IMR-90 (cell line): ENCODE measurements at regions not wholly inside any gene's neighbourhood (a gene's known extent, or its start where the extent isn't known, plus 50 kb on each side); places are given as distances from the start of the nearest gene placed in this dataset.

ENCODE experiments used
- ATAC-seq: fragments of 200-7000 bp; cut with Tn5 transposase; 2 replicates; pipeline ENCODE4 v1.9.1; 2020; ENCODE audit warnings: low read depth, mild to moderate bottlenecking, moderate library complexity
- BruUV-seq: library from RNA; stranded (reverse); fragments of 400-500 nt; replicated peaks from 2 replicates; lab custom pipeline; 2021; lab: Mats Ljungman, UMichigan
- CTCF ChIA-PET: fragments of 300-600 bp; formaldehyde crosslinking; extraction: SDS; loops from one replicate; lab custom pipeline; 2021; ENCODE audit warnings: antibody characterized with exemption; lab: Yijun Ruan, JAX
- POLR2A ChIA-PET: fragments of 300-600 bp; sonication (Branson Sonifier 250); formaldehyde crosslinking; loops from one replicate; lab custom pipeline; 2022; ENCODE audit warnings: antibody characterized with exemption; ENCODE audit not compliant: unreplicated experiment; lab: Charles Lee
- DNase-seq: peaks from one replicate; pipeline ENCODE4 v3.0.0; 2013
- H2AFZ ChIP-seq: replicated peaks from 2 replicates; pipeline ENCODE3; 2013; ENCODE audit warnings: low read length, mild to moderate bottlenecking; ENCODE audit not compliant: poor library complexity
- H2AK5ac ChIP-seq: 2 replicates; pipeline ENCODE4 v1.6.1; 2013; ENCODE audit warnings: low read depth, low read length, inconsistent platforms
- H2AK9ac ChIP-seq: replicated peaks from 2 replicates; pipeline ENCODE3; 2013; ENCODE audit warnings: mild to moderate bottlenecking, low read depth, low read length, moderate library complexity; ENCODE audit not compliant: poor library complexity
- H2BK120ac ChIP-seq: 2 replicates; pipeline ENCODE4 v1.6.1; 2013; ENCODE audit warnings: low read depth, low read length, inconsistent platforms
- H2BK15ac ChIP-seq: 3 replicates; pipeline ENCODE4 v1.6.1; 2013; ENCODE audit warnings: low read depth, low read length, inconsistent platforms
- H2BK20ac ChIP-seq: 2 replicates; pipeline ENCODE4 v1.6.1; 2013; ENCODE audit warnings: low read depth, mild to moderate bottlenecking, inconsistent platforms, low read length, moderate library complexity
- H2BK5ac ChIP-seq: 2 replicates; pipeline ENCODE4 v1.6.1; 2013; ENCODE audit warnings: mild to moderate bottlenecking, low read depth, low read length, inconsistent platforms; ENCODE audit not compliant: poor library complexity, severe bottlenecking
- H3K14ac ChIP-seq: replicated peaks from 2 replicates; pipeline ENCODE4 v1.6.1; 2013; ENCODE audit warnings: low read depth, low read length, inconsistent platforms
- H3K18ac ChIP-seq: 2 replicates; pipeline ENCODE4 v1.6.1; 2013; ENCODE audit warnings: low read depth, low read length, control low read depth
- H3K23ac ChIP-seq: 2 replicates; pipeline ENCODE4 v1.6.1; 2013; ENCODE audit warnings: low read depth, low read length, inconsistent platforms
- H3K27ac ChIP-seq: 2 replicates; pipeline ENCODE4 v1.5.1; 2013; ENCODE audit warnings: mild to moderate bottlenecking, control low read depth, low read length; ENCODE audit not compliant: insufficient read depth
- H3K27me3 ChIP-seq: 2 replicates; pipeline ENCODE4 v1.6.1; 2013; ENCODE audit warnings: low read length; ENCODE audit not compliant: control insufficient read depth, insufficient read depth
- H3K36me3 ChIP-seq: 2 replicates; pipeline ENCODE4 v1.6.1; 2013; ENCODE audit warnings: low read length, mixed read lengths; ENCODE audit not compliant: control insufficient read depth, insufficient read depth
- H3K4ac ChIP-seq: 2 replicates; pipeline ENCODE4 v1.6.1; 2013; ENCODE audit warnings: low read depth, low read length, inconsistent platforms
- H3K4me1 ChIP-seq: 2 replicates; pipeline ENCODE4 v1.6.1; 2013; ENCODE audit warnings: low read length, mixed read lengths; ENCODE audit not compliant: control insufficient read depth, insufficient read depth
- H3K4me2 ChIP-seq: 2 replicates; pipeline ENCODE4 v1.6.1; 2013; ENCODE audit warnings: low read depth, mild to moderate bottlenecking, control low read depth, low read length, moderate library complexity
- H3K4me3 ChIP-seq: 2 replicates; pipeline ENCODE4 v1.5.1; 2013; ENCODE audit warnings: low read depth, mild to moderate bottlenecking, control low read depth, low read length, moderate library complexity; ENCODE audit not compliant: insufficient read depth
- H3K56ac ChIP-seq: 2 replicates; pipeline ENCODE4 v1.6.1; 2013; ENCODE audit warnings: low read length, inconsistent platforms; ENCODE audit not compliant: insufficient read depth; ENCODE audit errors: extremely low read depth
- H3K79me1 ChIP-seq, 2 experiments: 2 replicates each; pipeline ENCODE4 v1.6.1; 2013; ENCODE audit warnings: low read length in 2 of 2, inconsistent platforms in 1 of 2, low read depth in 1 of 2
- H3K9ac ChIP-seq: 2 replicates; pipeline ENCODE4 v1.6.1; 2013; ENCODE audit warnings: low read depth, low read length, control low read depth
- H3K9me1 ChIP-seq: 2 replicates; pipeline ENCODE4 v1.6.1; 2013; ENCODE audit warnings: low read length, inconsistent platforms; ENCODE audit not compliant: insufficient read depth
- H3K9me3 ChIP-seq: 2 replicates; pipeline ENCODE4 v1.6.1; 2013; ENCODE audit warnings: low read length; ENCODE audit not compliant: control insufficient read depth, insufficient read depth
- H4K20me1 ChIP-seq: 2 replicates; pipeline ENCODE4 v1.6.1; 2013; ENCODE audit warnings: low read length, inconsistent platforms; ENCODE audit not compliant: insufficient read depth
- H4K5ac ChIP-seq: 2 replicates; pipeline ENCODE4 v1.6.1; 2013; ENCODE audit warnings: mild to moderate bottlenecking, low read depth, low read length, control low read depth
- H4K8ac ChIP-seq, 2 experiments: 2 replicates each; pipeline ENCODE4 v1.6.1; 2013; ENCODE audit warnings: low read depth in 2 of 2, low read length in 2 of 2, control low read depth in 1 of 2, inconsistent platforms in 1 of 2
- H4K91ac ChIP-seq: 2 replicates; pipeline ENCODE4 v1.6.1; 2013; ENCODE audit warnings: low read depth, low read length, inconsistent platforms; ENCODE audit not compliant: insufficient read depth
- BHLHE40 ChIP-seq: fragments of 150-350 bp; IDR thresholded peaks from 2 replicates; pipeline ENCODE4 v1.6.1; 2016; ENCODE audit warnings: mild to moderate bottlenecking, low read depth, low read length
- CEBPB ChIP-seq: IDR thresholded peaks from 2 replicates; pipeline ENCODE4 v1.6.1; 2012; ENCODE audit warnings: low read depth, low read length, improper control_type of control experiment
- CHD1 ChIP-seq: IDR thresholded peaks from 2 replicates; pipeline ENCODE4 v1.6.1; 2012; ENCODE audit warnings: low read depth, low read length, improper control_type of control experiment
- FOS ChIP-seq: fragments of 150-350 bp; IDR thresholded peaks from 2 replicates; pipeline ENCODE4 v1.6.1; 2016; ENCODE audit warnings: low read depth, low read length
- MAFK ChIP-seq: IDR thresholded peaks from 2 replicates; pipeline ENCODE4 v1.6.1; 2012; ENCODE audit warnings: low read depth, low read length, improper control_type of control experiment
- MAZ ChIP-seq: IDR thresholded peaks from 2 replicates; pipeline ENCODE4 v1.6.1; 2012; ENCODE audit warnings: low read depth, mild to moderate bottlenecking, low read length, improper control_type of control experiment, moderate library complexity, borderline replicate concordance
- MXI1 ChIP-seq: IDR thresholded peaks from 2 replicates; pipeline ENCODE4 v1.6.1; 2012; ENCODE audit warnings: low read depth, mild to moderate bottlenecking, low read length, moderate library complexity, borderline replicate concordance
- NFE2L2 ChIP-seq: fragments of 150-350 bp; IDR thresholded peaks from 2 replicates; pipeline ENCODE4 v1.6.1; 2016; ENCODE audit warnings: low read depth, mild to moderate bottlenecking, low read length
- POLR2A ChIP-seq: IDR thresholded peaks from 2 replicates; pipeline ENCODE4 v1.6.1; 2012; ENCODE audit warnings: mild to moderate bottlenecking, low read depth, low read length
- RAD21 ChIP-seq: IDR thresholded peaks from 2 replicates; pipeline ENCODE4 v1.6.1; 2012; ENCODE audit warnings: low read length, improper control_type of control experiment
- RCOR1 ChIP-seq: IDR thresholded peaks from 2 replicates; pipeline ENCODE4 v1.6.1; 2012; ENCODE audit warnings: mild to moderate bottlenecking, low read length, improper control_type of control experiment; ENCODE audit not compliant: insufficient replicate concordance
- RFX5 ChIP-seq: IDR thresholded peaks from 2 replicates; pipeline ENCODE4 v1.8.0; 2012; ENCODE audit warnings: low read depth, mild to moderate bottlenecking, low read length, moderate library complexity
- SMC3 ChIP-seq: fragments of 150-350 bp; IDR thresholded peaks from 2 replicates; pipeline ENCODE4 v1.6.1; 2016; ENCODE audit warnings: low read depth, mild to moderate bottlenecking, antibody characterized with exemption, low read length, moderate library complexity
- WGBS, 2 experiments: methylation state at CpG; one replicate each; pipeline versions ENCODE4 v1.1.5 to v1.1.7; 2013; ENCODE audit warnings: missing lambda C conversion rate in 2 of 2; ENCODE audit not compliant: insufficient read length in 1 of 2; ENCODE audit errors: extremely low coverage in 2 of 2; 5-methylcytosine and 5-hydroxymethylcytosine counted together
- dilution Hi-C: fragments of 300-500 bp; cut with HindIII; formaldehyde crosslinking; loops from one replicate; pipeline ENCODE4 v1.14.3; 2018; ENCODE audit warnings: low sequenced_read_pairs; ENCODE audit not compliant: unreplicated experiment
- in situ Hi-C: fragments of 300-500 bp; cut with MboI; formaldehyde crosslinking; loops from 3 replicates; pipeline ENCODE4 v1.14.3; 2019; ENCODE audit warnings: low sequenced_read_pairs, inconsistent platforms, mixed read lengths
- intact Hi-C: fragments of 100-400 bp; cut with micrococcal nuclease; formaldehyde crosslinking; loops from 2 replicates; pipeline ENCODE4 v1.10.0; 2022
- TF ChIP-seq, protein P1 (sequence below): fragments of 150-350 bp; IDR thresholded peaks from 2 replicates; pipeline ENCODE4 v1.6.1; 2017; ENCODE audit warnings: mild to moderate bottlenecking, antibody characterized with exemption, low read length, low read depth
- TF ChIP-seq, protein P2 (sequence below): fragments of 150-350 bp; IDR thresholded peaks from 2 replicates; pipeline ENCODE4 v1.6.1; 2016; ENCODE audit warnings: low read depth, mild to moderate bottlenecking, low read length, moderate library complexity, borderline replicate concordance
- TF ChIP-seq, protein P3 (sequence below): conservative IDR thresholded peaks from 2 replicates; pipeline ENCODE4 v1.5.1; 2012; ENCODE audit warnings: mild to moderate bottlenecking, low read depth, low read length, improper control_type of control experiment

DNA sequence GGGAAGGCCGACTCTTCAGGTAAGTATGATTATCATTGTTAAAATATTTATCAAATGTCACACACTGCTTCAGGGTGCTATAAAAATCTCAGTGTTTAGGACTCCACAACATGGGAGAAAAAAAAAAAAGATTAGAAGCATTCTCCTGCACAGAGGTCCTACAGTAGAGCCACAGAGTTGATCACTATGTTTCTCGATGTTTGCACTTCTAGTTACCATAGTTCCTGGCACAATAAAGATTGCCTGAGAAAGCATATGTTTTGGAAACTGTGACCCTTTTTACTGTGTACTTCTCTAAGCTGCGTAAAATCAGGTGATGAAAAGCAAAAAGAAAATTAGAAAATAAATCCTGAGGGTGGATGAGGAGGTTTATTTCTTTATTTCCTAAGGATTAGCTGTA, 269.9 kb upstream of the SYNCRIP start:
- in situ Hi-C loops, result no loop called here
- H4K91ac ChIP-seq, result no peak overlapping the region
- no peak overlapping the region for H3K56ac ChIP-seq
- no TSS peak for BruUV-seq
- H3K27me3 ChIP-seq, result no peaks in the 10 kb centered on the region
- no peaks in the 10 kb centered on the region for H3K9me3 ChIP-seq
- no peak overlapping the region for H2AK5ac ChIP-seq
- no CpG with 5 or more reads among the region's 3 CpGs for WGBS, 2 experiments
- dilution Hi-C loops, result no loop called here
- H3K23ac ChIP-seq, result no peak overlapping the region
- H3K4me3 ChIP-seq, result no peak overlapping the region
- POLR2A ChIA-PET, result no interaction called here
- no peak overlapping the region for H4K5ac ChIP-seq
- H3K4me2 ChIP-seq, result no peak overlapping the region
- H2BK15ac ChIP-seq, result no peak overlapping the region
- no peak overlapping the region for H3K9ac ChIP-seq
- no peak overlapping the region for H3K27ac ChIP-seq
- no peaks in the 10 kb centered on the region for H3K36me3 ChIP-seq
- TF ChIP-seq SMC3 (no peak), RCOR1 (no peak), MAZ (no peak), RFX5 (no peak), BHLHE40 (no peak), MAFK (no peak), MXI1 (no peak), RAD21 (no peak), POLR2A (no peak), FOS (no peak), CHD1 (no peak), NFE2L2 (no peak), CEBPB (no peak)
- TF ChIP-seq, protein P1, sequence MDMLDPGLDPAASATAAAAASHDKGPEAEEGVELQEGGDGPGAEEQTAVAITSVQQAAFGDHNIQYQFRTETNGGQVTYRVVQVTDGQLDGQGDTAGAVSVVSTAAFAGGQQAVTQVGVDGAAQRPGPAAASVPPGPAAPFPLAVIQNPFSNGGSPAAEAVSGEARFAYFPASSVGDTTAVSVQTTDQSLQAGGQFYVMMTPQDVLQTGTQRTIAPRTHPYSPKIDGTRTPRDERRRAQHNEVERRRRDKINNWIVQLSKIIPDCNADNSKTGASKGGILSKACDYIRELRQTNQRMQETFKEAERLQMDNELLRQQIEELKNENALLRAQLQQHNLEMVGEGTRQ, result no peak
- TF ChIP-seq, protein P2, sequence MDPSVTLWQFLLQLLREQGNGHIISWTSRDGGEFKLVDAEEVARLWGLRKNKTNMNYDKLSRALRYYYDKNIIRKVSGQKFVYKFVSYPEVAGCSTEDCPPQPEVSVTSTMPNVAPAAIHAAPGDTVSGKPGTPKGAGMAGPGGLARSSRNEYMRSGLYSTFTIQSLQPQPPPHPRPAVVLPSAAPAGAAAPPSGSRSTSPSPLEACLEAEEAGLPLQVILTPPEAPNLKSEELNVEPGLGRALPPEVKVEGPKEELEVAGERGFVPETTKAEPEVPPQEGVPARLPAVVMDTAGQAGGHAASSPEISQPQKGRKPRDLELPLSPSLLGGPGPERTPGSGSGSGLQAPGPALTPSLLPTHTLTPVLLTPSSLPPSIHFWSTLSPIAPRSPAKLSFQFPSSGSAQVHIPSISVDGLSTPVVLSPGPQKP, result no peak
- TF ChIP-seq, protein P3, sequence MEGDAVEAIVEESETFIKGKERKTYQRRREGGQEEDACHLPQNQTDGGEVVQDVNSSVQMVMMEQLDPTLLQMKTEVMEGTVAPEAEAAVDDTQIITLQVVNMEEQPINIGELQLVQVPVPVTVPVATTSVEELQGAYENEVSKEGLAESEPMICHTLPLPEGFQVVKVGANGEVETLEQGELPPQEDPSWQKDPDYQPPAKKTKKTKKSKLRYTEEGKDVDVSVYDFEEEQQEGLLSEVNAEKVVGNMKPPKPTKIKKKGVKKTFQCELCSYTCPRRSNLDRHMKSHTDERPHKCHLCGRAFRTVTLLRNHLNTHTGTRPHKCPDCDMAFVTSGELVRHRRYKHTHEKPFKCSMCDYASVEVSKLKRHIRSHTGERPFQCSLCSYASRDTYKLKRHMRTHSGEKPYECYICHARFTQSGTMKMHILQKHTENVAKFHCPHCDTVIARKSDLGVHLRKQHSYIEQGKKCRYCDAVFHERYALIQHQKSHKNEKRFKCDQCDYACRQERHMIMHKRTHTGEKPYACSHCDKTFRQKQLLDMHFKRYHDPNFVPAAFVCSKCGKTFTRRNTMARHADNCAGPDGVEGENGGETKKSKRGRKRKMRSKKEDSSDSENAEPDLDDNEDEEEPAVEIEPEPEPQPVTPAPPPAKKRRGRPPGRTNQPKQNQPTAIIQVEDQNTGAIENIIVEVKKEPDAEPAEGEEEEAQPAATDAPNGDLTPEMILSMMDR, result no peak
- CTCF ChIA-PET, result no interaction called here
- no peak for DNase-seq
- no peak overlapping the region for H2BK5ac ChIP-seq
- no peak overlapping the region for H2AK9ac ChIP-seq
- intact Hi-C loops, result no loop called here
- H3K9me1 ChIP-seq, result no peaks in the 10 kb centered on the region
- H3K14ac ChIP-seq, result no peak overlapping the region
- no peak for ATAC-seq
- no peak overlapping the region for H3K18ac ChIP-seq
- H3K79me1 ChIP-seq, result no peaks in the 10 kb centered on the region
- H4K8ac ChIP-seq, result no peak overlapping the region
- H2AFZ ChIP-seq, result no peak overlapping the region
- no peak overlapping the region for H2BK20ac ChIP-seq
- no peak overlapping the region for H3K4ac ChIP-seq
- H3K4me1 ChIP-seq, result no peaks in the 10 kb centered on the region
- no peak overlapping the region for H2BK120ac ChIP-seq
- no peaks in the 10 kb centered on the region for H4K20me1 ChIP-seq
